Prostate gland (tissue), 2 donors: ENCODE measurements at regions not wholly inside any gene's neighbourhood (a gene's known extent, or its start where the extent isn't known, plus 50 kb on each side); places are given as distances from the start of the nearest gene placed in this dataset.

ENCODE experiments used
- POLR2A ChIP-seq: fragments of 450-650 bp; IDR thresholded peaks from one replicate; pipeline ENCODE4 v1.6.1; 2016; ENCODE audit warnings: antibody characterized with exemption, mild to moderate bottlenecking
- POLR2AphosphoS5 ChIP-seq: sonication (generic); formaldehyde crosslinking; IDR thresholded peaks from one replicate; pipeline ENCODE4 v1.6.1; 2017; ENCODE audit warnings: antibody characterized with exemption
- TF ChIP-seq, protein P1 (sequence below), 4 experiments: fragments of 200-600 bp in 2 of 4; fragments of 450-650 bp in 2 of 4; sonication (generic) in 2 of 4; IDR thresholded peaks; 1 replicate in 3 of 4; 2 replicates in 1 of 4; pipeline ENCODE4 v1.5.1; 2016 to 2019; ENCODE audit warnings: antibody characterized with exemption in 4 of 4, mild to moderate bottlenecking in 2 of 4, moderate library complexity in 2 of 4

DNA sequence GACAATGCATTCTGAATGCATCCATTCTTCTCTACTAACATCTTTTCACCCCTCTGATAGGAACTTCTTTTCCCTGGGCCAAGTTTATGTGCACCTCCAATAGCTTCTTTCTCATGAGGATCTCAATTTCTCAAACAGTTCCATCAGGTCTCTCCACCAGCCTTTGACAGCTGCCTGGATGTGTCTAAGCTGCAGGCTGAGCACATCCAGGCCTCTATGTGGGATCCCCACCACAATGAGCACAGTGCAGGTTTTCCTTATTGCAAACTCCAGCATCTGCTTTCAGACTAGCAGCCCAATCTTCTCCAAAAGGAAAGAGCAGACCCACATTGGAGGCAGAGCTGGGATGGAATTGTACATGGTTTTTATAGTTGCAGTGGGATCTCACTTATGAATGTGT is 145.3 kb upstream of the TBX20 start:
- TF ChIP-seq, protein P1, sequence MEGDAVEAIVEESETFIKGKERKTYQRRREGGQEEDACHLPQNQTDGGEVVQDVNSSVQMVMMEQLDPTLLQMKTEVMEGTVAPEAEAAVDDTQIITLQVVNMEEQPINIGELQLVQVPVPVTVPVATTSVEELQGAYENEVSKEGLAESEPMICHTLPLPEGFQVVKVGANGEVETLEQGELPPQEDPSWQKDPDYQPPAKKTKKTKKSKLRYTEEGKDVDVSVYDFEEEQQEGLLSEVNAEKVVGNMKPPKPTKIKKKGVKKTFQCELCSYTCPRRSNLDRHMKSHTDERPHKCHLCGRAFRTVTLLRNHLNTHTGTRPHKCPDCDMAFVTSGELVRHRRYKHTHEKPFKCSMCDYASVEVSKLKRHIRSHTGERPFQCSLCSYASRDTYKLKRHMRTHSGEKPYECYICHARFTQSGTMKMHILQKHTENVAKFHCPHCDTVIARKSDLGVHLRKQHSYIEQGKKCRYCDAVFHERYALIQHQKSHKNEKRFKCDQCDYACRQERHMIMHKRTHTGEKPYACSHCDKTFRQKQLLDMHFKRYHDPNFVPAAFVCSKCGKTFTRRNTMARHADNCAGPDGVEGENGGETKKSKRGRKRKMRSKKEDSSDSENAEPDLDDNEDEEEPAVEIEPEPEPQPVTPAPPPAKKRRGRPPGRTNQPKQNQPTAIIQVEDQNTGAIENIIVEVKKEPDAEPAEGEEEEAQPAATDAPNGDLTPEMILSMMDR (IDR thresholded peaks at IDR 0.05), result no peak
- TF ChIP-seq POLR2A (no peak), POLR2AphosphoS5 (no peak)
